IPS DF 6.9 (cell line): ENCODE measurements at regions not wholly inside any gene's neighbourhood (a gene's known extent, or its start where the extent isn't known, plus 50 kb on each side); places are given as distances from the start of the nearest gene placed in this dataset.
"Not testable (repeated sequence)": the region's sequence is repeated elsewhere in the genome, so short reads cannot be mapped to it uniquely, and the experiment has no call there.

ENCODE experiments used
- DNase-seq: peaks from one replicate; pipeline ENCODE4 v3.0.0-alpha.2; 2013; ENCODE audit warnings: low read depth, low spot score
- H3K27ac ChIP-seq: one replicate; pipeline ENCODE4 v1.5.1; 2013; ENCODE audit warnings: low read length, control low read depth
- H3K27me3 ChIP-seq: 2 replicates; pipeline ENCODE4 v1.6.1; 2013; ENCODE audit warnings: mild to moderate bottlenecking, low read length; ENCODE audit not compliant: control insufficient read depth, insufficient read depth
- H3K36me3 ChIP-seq: 2 replicates; pipeline ENCODE4 v1.6.1; 2013; ENCODE audit warnings: low read length; ENCODE audit not compliant: control insufficient read depth, insufficient read depth
- H3K4me1 ChIP-seq: 2 replicates; pipeline ENCODE4 v1.6.1; 2013; ENCODE audit warnings: low read length; ENCODE audit not compliant: control insufficient read depth, insufficient read depth
- H3K4me3 ChIP-seq: 2 replicates; pipeline ENCODE4 v1.5.1; 2013; ENCODE audit warnings: mild to moderate bottlenecking, low read length
- H3K9me3 ChIP-seq: 2 replicates; pipeline ENCODE4 v1.6.1; 2013; ENCODE audit warnings: low read length, inconsistent platforms; ENCODE audit not compliant: control insufficient read depth, insufficient read depth
- WGBS: extraction: QIAGEN DNeasy Blood & Tissue Kit; methylation state at CpG from one replicate; pipeline ENCODE4 v1.1.7; 2013; ENCODE audit warnings: mixed read lengths, missing lambda C conversion rate; ENCODE audit not compliant: insufficient read length, insufficient coverage; 5-methylcytosine and 5-hydroxymethylcytosine counted together

GRCh38 chr13:24618011-24618955 is 61.9 kb upstream of the ATP12A start:
- no peaks in the 10 kb centered on the region for H3K27me3 ChIP-seq
- no peak overlapping the region for H3K4me3 ChIP-seq
- no peak overlapping the region for H3K27ac ChIP-seq
- no peaks in the 10 kb centered on the region for H3K36me3 ChIP-seq
- no peak for DNase-seq
- H3K9me3 ChIP-seq: no peaks in the 10 kb centered on the region
- no peaks in the 10 kb centered on the region for H3K4me1 ChIP-seq
- WGBS: no CpG with 5 or more reads among the region's 15 CpGs

- Histone ChIP-seq H3K27ac (no peak overlapping the region), H3K4me3 (no peak overlapping the region), H3K36me3 (no peaks in the 10 kb centered on the region), H3K4me1 (no peaks in the 10 kb centered on the region), H3K9me3 (no peaks in the 10 kb centered on the region), H3K27me3 (no peaks in the 10 kb centered on the region)
- WGBS: no CpG with 5 or more reads among the region's 7 CpGs
- DNase-seq: no peak
Observed at GRCh38 chr13:24619282-24619681, 60.9 kb upstream of the ATP12A start.

- not testable (repeated sequence) for DNase-seq, H3K9me3 ChIP-seq, H3K27me3 ChIP-seq, H3K4me1 ChIP-seq, H3K27ac ChIP-seq, H3K36me3 ChIP-seq, H3K4me3 ChIP-seq
- no CpG with 5 or more reads among the region's 8 CpGs for WGBS
Observed at GRCh38 chr13:24622481-24623148, 57.6 kb upstream of the ATP12A start.

GRCh38 chr13:24623149-24623665 is 57.0 kb upstream of the ATP12A start:
- Histone ChIP-seq H3K27ac (no peak overlapping the region), H3K9me3 (no peaks in the 10 kb centered on the region), H3K36me3 (no peaks in the 10 kb centered on the region), H3K4me1 (no peaks in the 10 kb centered on the region), H3K27me3 (no peaks in the 10 kb centered on the region), H3K4me3 (no peak overlapping the region)
- no CpG with 5 or more reads among the region's 18 CpGs for WGBS
- DNase-seq: no peak

GRCh38 chr13:24624363-24624762 is 55.8 kb upstream of the ATP12A start:
- no peak for DNase-seq
- H3K27me3 ChIP-seq: no peaks in the 10 kb centered on the region
- no peak overlapping the region for H3K4me3 ChIP-seq
- no CpG with 5 or more reads among the region's 12 CpGs for WGBS
- H3K9me3 ChIP-seq: no peaks in the 10 kb centered on the region
- H3K36me3 ChIP-seq: no peaks in the 10 kb centered on the region
- H3K4me1 ChIP-seq: no peaks in the 10 kb centered on the region
- H3K27ac ChIP-seq: no peak overlapping the region

- no peak for DNase-seq
- H3K27me3 ChIP-seq: no peaks in the 10 kb centered on the region
- WGBS: no CpG with 5 or more reads among the region's 7 CpGs
Observed at GRCh38 chr13:24624801-24625231, 55.4 kb upstream of the ATP12A start.

GRCh38 chr13:24625331-24625731 is 54.9 kb upstream of the ATP12A start:
- Histone ChIP-seq H3K4me1 (no peaks in the 10 kb centered on the region), H3K27ac (no peak overlapping the region), H3K4me3 (no peak overlapping the region), H3K9me3 (no peaks in the 10 kb centered on the region), H3K27me3 (no peaks in the 10 kb centered on the region), H3K36me3 (no peaks in the 10 kb centered on the region)
- 100% methylated on average over 2 of the region's 3 CpGs for WGBS
- no peak for DNase-seq

More at GRCh38 chr13:24624801-24625231, 55.4 kb upstream of the ATP12A start:
- Histone ChIP-seq H3K27ac (no peak overlapping the region), H3K9me3 (no peaks in the 10 kb centered on the region), H3K4me3 (no peak overlapping the region), H3K4me1 (no peaks in the 10 kb centered on the region), H3K36me3 (no peaks in the 10 kb centered on the region)

- no peak for DNase-seq
- Histone ChIP-seq H3K27ac (no peak overlapping the region), H3K36me3 (no peaks in the 10 kb centered on the region), H3K9me3 (no peaks in the 10 kb centered on the region), H3K4me1 (no peaks in the 10 kb centered on the region), H3K27me3 (no peaks in the 10 kb centered on the region), H3K4me3 (no peak overlapping the region)
- no CpG with 5 or more reads among the region's 9 CpGs for WGBS
Observed at GRCh38 chr13:24625870-24626849, 54.0 kb upstream of the ATP12A start.

- no peak overlapping the region for H3K4me3 ChIP-seq
- no peaks in the 10 kb centered on the region for H3K36me3 ChIP-seq
- no peaks in the 10 kb centered on the region for H3K4me1 ChIP-seq
- H3K27me3 ChIP-seq: no peaks in the 10 kb centered on the region
- H3K9me3 ChIP-seq: no peaks in the 10 kb centered on the region
- no CpG with 5 or more reads among the region's 25 CpGs for whole genome bisulfite sequencing
- peak; percentile 63 for DNase-seq
- H3K27ac ChIP-seq: no peak overlapping the region
Observed at GRCh38 chr13:24627090-24627714, 53.0 kb upstream of the ATP12A start.
